OCI-LY1 (cell line): ENCODE measurements at regions not wholly inside any gene's neighbourhood (a gene's known extent, or its start where the extent isn't known, plus 50 kb on each side); places are given as distances from the start of the nearest gene placed in this dataset.

ENCODE experiments used
- H2AFZ ChIP-seq: fragments of 200-600 bp; sonication (generic), shearing (Covaris generic); 2 replicates; pipeline ENCODE4 v1.6.0; 2014; ENCODE audit warnings: antibody characterized with exemption, mild to moderate bottlenecking, low read length
- H3F3A ChIP-seq: fragments of 200-600 bp; sonication (generic), shearing (Covaris generic); 2 replicates; pipeline ENCODE4 v1.6.0; 2014; ENCODE audit warnings: mild to moderate bottlenecking, antibody characterized with exemption, low read length, moderate library complexity; ENCODE audit not compliant: insufficient read depth
- H3K27ac ChIP-seq: fragments of 200-600 bp; sonication (generic); 2 replicates; pipeline ENCODE4 v1.5.1; 2014; ENCODE audit warnings: low read length, mixed run types, mild to moderate bottlenecking, low read depth; ENCODE audit not compliant: poor library complexity, severe bottlenecking
- H3K27me3 ChIP-seq: fragments of 200-600 bp; sonication (generic); 2 replicates; pipeline ENCODE4 v1.6.0; 2014; ENCODE audit warnings: antibody characterized with exemption, mild to moderate bottlenecking, low read length, moderate library complexity; ENCODE audit not compliant: insufficient read depth
- H3K36me3 ChIP-seq: fragments of 200-600 bp; sonication (generic); 2 replicates; pipeline ENCODE4 v1.6.1; 2014; ENCODE audit warnings: mild to moderate bottlenecking, antibody characterized with exemption, low read length, moderate library complexity, mixed read lengths; ENCODE audit not compliant: insufficient read depth
- H3K4me1 ChIP-seq: fragments of 200-600 bp; sonication (generic); 2 replicates; pipeline ENCODE4 v1.5.1; 2014; ENCODE audit warnings: mild to moderate bottlenecking, low read length, moderate library complexity; ENCODE audit not compliant: insufficient read depth, severe bottlenecking
- H3K4me2 ChIP-seq: fragments of 200-600 bp; sonication (generic), shearing (Covaris generic); 2 replicates; pipeline ENCODE4 v1.6.1; 2014; ENCODE audit warnings: low read length
- H3K4me3 ChIP-seq: fragments of 200-600 bp; sonication (generic); 2 replicates; pipeline ENCODE4 v1.5.1; 2014; ENCODE audit warnings: low read length, low read depth, mild to moderate bottlenecking, mixed read lengths; ENCODE audit not compliant: poor library complexity, severe bottlenecking
- H3K79me2 ChIP-seq: fragments of 200-600 bp; shearing (Covaris generic); 2 replicates; pipeline ENCODE4 v1.6.1; 2016; ENCODE audit warnings: mixed run types, low read length, mixed read lengths; ENCODE audit not compliant: insufficient read depth
- H3K9ac ChIP-seq: fragments of 200-600 bp; sonication (generic), shearing (Covaris generic); 2 replicates; pipeline ENCODE4 v1.6.1; 2014; ENCODE audit warnings: mild to moderate bottlenecking, low read length, mixed read lengths
- H3K9me2 ChIP-seq: fragments of 200-600 bp; sonication (generic), shearing (Covaris generic); 2 replicates; pipeline ENCODE4 v1.6.1; 2014; ENCODE audit warnings: low read depth, mild to moderate bottlenecking, low read length, mixed read lengths
- H3K9me3 ChIP-seq: fragments of 200-600 bp; shearing (Covaris generic); 2 replicates; pipeline ENCODE4 v1.6.1; 2014; ENCODE audit warnings: low read length, mixed read lengths
- H4K20me1 ChIP-seq: fragments of 200-600 bp; sonication (generic), shearing (Covaris generic); 2 replicates; pipeline ENCODE4 v1.6.0; 2016; ENCODE audit warnings: mild to moderate bottlenecking, low read length; ENCODE audit not compliant: insufficient read depth
- CTCF ChIP-seq: fragments of 200-600 bp; sonication (generic), shearing (Covaris generic); IDR thresholded peaks from 2 replicates; pipeline ENCODE4 v1.5.1; 2017; ENCODE audit warnings: mild to moderate bottlenecking, antibody characterized with exemption, low read length, moderate library complexity, mixed read lengths
- EZH2 ChIP-seq: fragments of 200-600 bp; sonication (generic), shearing (Covaris generic); IDR thresholded peaks from 2 replicates; pipeline ENCODE4 v1.8.0; 2017; ENCODE audit warnings: borderline replicate concordance, mixed run types, mild to moderate bottlenecking, antibody characterized with exemption, low read length, moderate library complexity, mixed read lengths

- Histone ChIP-seq H3K4me3 (no peak overlapping the region), H3K9ac (no peak overlapping the region), H3F3A (no peaks in the 10 kb centered on the region), H3K79me2 (no peaks in the 10 kb centered on the region), H3K9me3 (no peaks in the 10 kb centered on the region), H3K27me3 (no peaks in the 10 kb centered on the region), H2AFZ (no peak overlapping the region), H3K9me2 (no peaks in the 10 kb centered on the region), H4K20me1 (no peaks in the 10 kb centered on the region), H3K4me2 (no peak overlapping the region), H3K4me1 (no peaks in the 10 kb centered on the region), H3K27ac (no peak overlapping the region), H3K36me3 (no peaks in the 10 kb centered on the region)
- no peak for TF ChIP-seq EZH2
- TF ChIP-seq CTCF, result no peak
Measured at GRCh38 chr1:106889583-106889982, 166.9 kb upstream of the PRMT6 start.

GRCh38 chr1:106897976-106898375 lies 158.5 kb upstream of the PRMT6 start:
- Histone ChIP-seq H3F3A (no peaks in the 10 kb centered on the region), H2AFZ (no peak overlapping the region), H3K4me3 (no peak overlapping the region), H3K4me1 (no peaks in the 10 kb centered on the region), H3K79me2 (no peaks in the 10 kb centered on the region), H3K27ac (no peak overlapping the region), H3K9me3 (no peaks in the 10 kb centered on the region), H3K36me3 (no peaks in the 10 kb centered on the region), H4K20me1 (no peaks in the 10 kb centered on the region), H3K9me2 (no peaks in the 10 kb centered on the region), H3K27me3 (no peaks in the 10 kb centered on the region), H3K9ac (no peak overlapping the region), H3K4me2 (no peak overlapping the region)
- TF ChIP-seq CTCF (no peak), EZH2 (no peak)

GRCh38 chr1:106899644-106900043 lies 156.8 kb upstream of the PRMT6 start:
- no peaks in the 10 kb centered on the region for H4K20me1 ChIP-seq
- H2AFZ ChIP-seq, result no peak overlapping the region
- no peaks in the 10 kb centered on the region for H3K4me1 ChIP-seq
- no peaks in the 10 kb centered on the region for H3F3A ChIP-seq
- no peak overlapping the region for H3K4me3 ChIP-seq
- no peak overlapping the region for H3K27ac ChIP-seq
- H3K9me3 ChIP-seq, result no peaks in the 10 kb centered on the region
- H3K9ac ChIP-seq, result no peak overlapping the region
- no peaks in the 10 kb centered on the region for H3K36me3 ChIP-seq
- H3K27me3 ChIP-seq, result no peaks in the 10 kb centered on the region
- TF ChIP-seq CTCF (no peak), EZH2 (no peak)
- no peaks in the 10 kb centered on the region for H3K9me2 ChIP-seq
- H3K4me2 ChIP-seq, result no peak overlapping the region
- no peaks in the 10 kb centered on the region for H3K79me2 ChIP-seq
